Effector memory CD8-positive, alpha-beta T cell (primary cell): ENCODE measurements at regions not wholly inside any gene's neighbourhood (a gene's known extent, or its start where the extent isn't known, plus 50 kb on each side); places are given as distances from the start of the nearest gene placed in this dataset.

Experiments used
- ATAC-seq: fragments of 150-1000 bp; cut with Tn5 transposase; replicated peaks from 2 replicates; pipeline ENCODE4 v1.10.0; 2021; ENCODE audit warnings: mild to moderate bottlenecking, moderate library complexity
- DNase-seq, 3 experiments: peaks; one replicate each; pipeline ENCODE4 v3.0.0; 2021
- H3K27ac Mint-ChIP-seq, 2 donors: one replicate each; pipeline ENCODE4 v1.8.0; 2022; ENCODE audit warnings: mild to moderate bottlenecking in 2 of 2, mixed read lengths in 2 of 2, moderate library complexity in 2 of 2
- H3K27me3 Mint-ChIP-seq, 2 donors: one replicate each; pipeline ENCODE4 v1.8.0; 2022; ENCODE audit warnings: mixed read lengths in 2 of 2
- H3K36me3 Mint-ChIP-seq: one replicate; pipeline ENCODE4 v1.8.0; 2022; ENCODE audit warnings: mild to moderate bottlenecking, moderate library complexity, mixed read lengths; ENCODE audit not compliant: insufficient read depth
- H3K4me1 Mint-ChIP-seq, 2 donors: one replicate each; pipeline ENCODE4 v1.8.0; 2022; ENCODE audit warnings: low read depth in 2 of 2, mixed read lengths in 2 of 2
- H3K4me3 Mint-ChIP-seq, 2 donors: one replicate each; pipeline ENCODE4 v1.8.0; 2022; ENCODE audit warnings: mild to moderate bottlenecking in 2 of 2, mixed read lengths in 2 of 2, moderate library complexity in 2 of 2
- H3K9me3 Mint-ChIP-seq, 2 donors: one replicate each; pipeline ENCODE4 v1.8.0; 2022; ENCODE audit warnings: mixed read lengths in 2 of 2

- Mint-ChIP-seq H3K4me1 (no peaks in the 10 kb centered on the region), H3K36me3 (no peaks in the 10 kb centered on the region), H3K27ac (no peak overlapping the region), H3K9me3 (no peaks in the 10 kb centered on the region), H3K4me3 (no peak overlapping the region), H3K27me3 (peaks cover 4 to 22% of the 10 kb centered on the region in 2 donors)
- no peak for ATAC-seq
- DNase-seq, result no peak
These were observed 91.7 kb upstream of the PHOX2B start for GRCh38 chr4:41839916-41840854.

- no peaks in the 10 kb centered on the region for H3K36me3 Mint-ChIP-seq
- no peak for ATAC-seq
- no peak overlapping the region for H3K4me3 Mint-ChIP-seq
- H3K9me3 Mint-ChIP-seq, result no peaks in the 10 kb centered on the region
- no peak overlapping the region for H3K27ac Mint-ChIP-seq
- no peak for DNase-seq
- no peaks in the 10 kb centered on the region for H3K4me1 Mint-ChIP-seq
- peaks cover 0 to 9% of the 10 kb centered on the region in 2 donors for H3K27me3 Mint-ChIP-seq
These were observed 90.1 kb upstream of the PHOX2B start for GRCh38 chr4:41838590-41838989.

GRCh38 chr4:41835321-41835995, 86.9 kb upstream of the PHOX2B start:
- Mint-ChIP-seq H3K4me3 (no peak overlapping the region), H3K4me1 (no peaks in the 10 kb centered on the region), H3K27me3 (peaks cover 12 to 24% of the 10 kb centered on the region in 2 donors), H3K27ac (no peak overlapping the region), H3K9me3 (no peaks in the 10 kb centered on the region), H3K36me3 (no peaks in the 10 kb centered on the region)
- no peak for ATAC-seq
- no peak for DNase-seq

GRCh38 chr4:41832961-41833360, 84.4 kb upstream of the PHOX2B start:
- H3K27me3 Mint-ChIP-seq, result peaks cover 22 to 36% of the 10 kb centered on the region in 2 donors

GRCh38 chr4:41822325-41822724, 73.8 kb upstream of the PHOX2B start:
- Mint-ChIP-seq H3K4me1 (no peaks in the 10 kb centered on the region), H3K36me3 (no peaks in the 10 kb centered on the region), H3K27ac (no peak overlapping the region), H3K9me3 (peaks cover 0 to 4% of the 10 kb centered on the region in 2 donors), H3K4me3 (no peak overlapping the region), H3K27me3 (peaks cover 28 to 41% of the 10 kb centered on the region in 2 donors)
- DNase-seq, result no peak
- ATAC-seq, result no peak

More at GRCh38 chr4:41832961-41833360, 84.4 kb upstream of the PHOX2B start:
- Mint-ChIP-seq H3K9me3 (no peaks in the 10 kb centered on the region), H3K4me1 (no peaks in the 10 kb centered on the region), H3K4me3 (no peak overlapping the region), H3K36me3 (no peaks in the 10 kb centered on the region), H3K27ac (no peak overlapping the region)
- ATAC-seq, result no peak
- no peak for DNase-seq

- H3K4me3 Mint-ChIP-seq, result no peak overlapping the region
- H3K36me3 Mint-ChIP-seq, result no peaks in the 10 kb centered on the region
- peaks cover 19 to 27% of the 10 kb centered on the region in 2 donors for H3K27me3 Mint-ChIP-seq
- DNase-seq, result no peak
- ATAC-seq, result no peak
- H3K4me1 Mint-ChIP-seq, result no peaks in the 10 kb centered on the region
- H3K9me3 Mint-ChIP-seq, result no peaks in the 10 kb centered on the region
- no peak overlapping the region for H3K27ac Mint-ChIP-seq
These were observed 71.9 kb upstream of the PHOX2B start for GRCh38 chr4:41820473-41820872.

- no peak for DNase-seq
- H3K27me3 Mint-ChIP-seq, result peaks cover 22 to 27% of the 10 kb centered on the region in 2 donors
- ATAC-seq, result no peak
- H3K36me3 Mint-ChIP-seq, result no peaks in the 10 kb centered on the region
- no peaks in the 10 kb centered on the region for H3K9me3 Mint-ChIP-seq
- no peak overlapping the region for H3K4me3 Mint-ChIP-seq
- no peak overlapping the region for H3K27ac Mint-ChIP-seq
- H3K4me1 Mint-ChIP-seq, result no peaks in the 10 kb centered on the region
These were observed 71.1 kb upstream of the PHOX2B start for GRCh38 chr4:41819621-41820020.

GRCh38 chr4:41815473-41815872, 66.9 kb upstream of the PHOX2B start:
- no peak for ATAC-seq
- no peaks in the 10 kb centered on the region for H3K36me3 Mint-ChIP-seq
- H3K4me3 Mint-ChIP-seq, result no peak overlapping the region
- no peaks in the 10 kb centered on the region for H3K4me1 Mint-ChIP-seq
- H3K27ac Mint-ChIP-seq, result no peak overlapping the region
- DNase-seq, result no peak
- peaks cover 9 to 21% of the 10 kb centered on the region in 2 donors for H3K27me3 Mint-ChIP-seq
- H3K9me3 Mint-ChIP-seq, result no peaks in the 10 kb centered on the region

- no peak overlapping the region for H3K27ac Mint-ChIP-seq
- H3K4me3 Mint-ChIP-seq, result no peak overlapping the region
- no peaks in the 10 kb centered on the region for H3K9me3 Mint-ChIP-seq
- ATAC-seq (no peak), DNase-seq (no peak)
- H3K36me3 Mint-ChIP-seq, result no peaks in the 10 kb centered on the region
- no peaks in the 10 kb centered on the region for H3K4me1 Mint-ChIP-seq
- peaks cover 6 to 20% of the 10 kb centered on the region in 2 donors for H3K27me3 Mint-ChIP-seq
These were observed 66.0 kb upstream of the PHOX2B start for GRCh38 chr4:41814565-41814964.

- no peaks in the 10 kb centered on the region for H3K36me3 Mint-ChIP-seq
- peaks cover 19 to 28% of the 10 kb centered on the region in 2 donors for H3K27me3 Mint-ChIP-seq
- no peak for ATAC-seq
These were observed 58.3 kb upstream of the PHOX2B start for GRCh38 chr4:41806807-41807206.

GRCh38 chr4:41802590-41802989, 54.1 kb upstream of the PHOX2B start:
- DNase-seq, result no peak
- Mint-ChIP-seq H3K4me1 (no peaks in the 10 kb centered on the region), H3K4me3 (no peak overlapping the region), H3K27ac (no peak overlapping the region), H3K36me3 (no peaks in the 10 kb centered on the region), H3K27me3 (peaks cover 13 to 17% of the 10 kb centered on the region in 2 donors), H3K9me3 (peaks cover 0 to 6% of the 10 kb centered on the region in 2 donors)
- ATAC-seq, result no peak

More at GRCh38 chr4:41806807-41807206, 58.3 kb upstream of the PHOX2B start:
- no peak for DNase-seq
- H3K27ac Mint-ChIP-seq, result no peak overlapping the region
- H3K4me1 Mint-ChIP-seq, result no peaks in the 10 kb centered on the region
- H3K9me3 Mint-ChIP-seq, result peaks cover 0 to 5% of the 10 kb centered on the region in 2 donors
- no peak overlapping the region for H3K4me3 Mint-ChIP-seq

GRCh38 chr4:41799126-41799525, 50.6 kb upstream of the PHOX2B start:
- no peak for ATAC-seq
- DNase-seq, result no peak
- no peaks in the 10 kb centered on the region for H3K36me3 Mint-ChIP-seq
- no peak overlapping the region for H3K27ac Mint-ChIP-seq
- no peaks in the 10 kb centered on the region for H3K4me1 Mint-ChIP-seq
- H3K9me3 Mint-ChIP-seq, result peaks cover 0 to 6% of the 10 kb centered on the region in 2 donors
- H3K27me3 Mint-ChIP-seq, result no peaks in the 10 kb centered on the region
- H3K4me3 Mint-ChIP-seq, result no peak overlapping the region
